IMR-90 (cell line): ENCODE measurements at regions not wholly inside any gene's neighbourhood (a gene's known extent, or its start where the extent isn't known, plus 50 kb on each side); places are given as distances from the start of the nearest gene placed in this dataset.
"Not testable (repeated sequence)": the region's sequence is repeated elsewhere in the genome, so short reads cannot be mapped to it uniquely, and the experiment has no call there.

Source experiments
- ATAC-seq: fragments of 200-7000 bp; cut with Tn5 transposase; 2 replicates; pipeline ENCODE4 v1.9.1; 2020; ENCODE audit warnings: low read depth, mild to moderate bottlenecking, moderate library complexity
- BruUV-seq: library from RNA; stranded (reverse); fragments of 400-500 nt; replicated peaks from 2 replicates; lab custom pipeline; 2021; lab: Mats Ljungman, UMichigan
- CTCF ChIA-PET: fragments of 300-600 bp; formaldehyde crosslinking; extraction: SDS; loops from one replicate; lab custom pipeline; 2021; ENCODE audit warnings: antibody characterized with exemption; lab: Yijun Ruan, JAX
- POLR2A ChIA-PET: fragments of 300-600 bp; sonication (Branson Sonifier 250); formaldehyde crosslinking; loops from one replicate; lab custom pipeline; 2022; ENCODE audit warnings: antibody characterized with exemption; ENCODE audit not compliant: unreplicated experiment; lab: Charles Lee
- DNase-seq: peaks from one replicate; pipeline ENCODE4 v3.0.0; 2013
- H2AFZ ChIP-seq: replicated peaks from 2 replicates; pipeline ENCODE3; 2013; ENCODE audit warnings: low read length, mild to moderate bottlenecking; ENCODE audit not compliant: poor library complexity
- H2AK5ac ChIP-seq: 2 replicates; pipeline ENCODE4 v1.6.1; 2013; ENCODE audit warnings: low read depth, low read length, inconsistent platforms
- H2AK9ac ChIP-seq: replicated peaks from 2 replicates; pipeline ENCODE3; 2013; ENCODE audit warnings: mild to moderate bottlenecking, low read depth, low read length, moderate library complexity; ENCODE audit not compliant: poor library complexity
- H2BK120ac ChIP-seq: 2 replicates; pipeline ENCODE4 v1.6.1; 2013; ENCODE audit warnings: low read depth, low read length, inconsistent platforms
- H2BK15ac ChIP-seq: 3 replicates; pipeline ENCODE4 v1.6.1; 2013; ENCODE audit warnings: low read depth, low read length, inconsistent platforms
- H2BK20ac ChIP-seq: 2 replicates; pipeline ENCODE4 v1.6.1; 2013; ENCODE audit warnings: low read depth, mild to moderate bottlenecking, inconsistent platforms, low read length, moderate library complexity
- H2BK5ac ChIP-seq: 2 replicates; pipeline ENCODE4 v1.6.1; 2013; ENCODE audit warnings: mild to moderate bottlenecking, low read depth, low read length, inconsistent platforms; ENCODE audit not compliant: poor library complexity, severe bottlenecking
- H3K14ac ChIP-seq: replicated peaks from 2 replicates; pipeline ENCODE4 v1.6.1; 2013; ENCODE audit warnings: low read depth, low read length, inconsistent platforms
- H3K18ac ChIP-seq: 2 replicates; pipeline ENCODE4 v1.6.1; 2013; ENCODE audit warnings: low read depth, low read length, control low read depth
- H3K23ac ChIP-seq: 2 replicates; pipeline ENCODE4 v1.6.1; 2013; ENCODE audit warnings: low read depth, low read length, inconsistent platforms
- H3K27ac ChIP-seq: 2 replicates; pipeline ENCODE4 v1.5.1; 2013; ENCODE audit warnings: mild to moderate bottlenecking, control low read depth, low read length; ENCODE audit not compliant: insufficient read depth
- H3K27me3 ChIP-seq: 2 replicates; pipeline ENCODE4 v1.6.1; 2013; ENCODE audit warnings: low read length; ENCODE audit not compliant: control insufficient read depth, insufficient read depth
- H3K36me3 ChIP-seq: 2 replicates; pipeline ENCODE4 v1.6.1; 2013; ENCODE audit warnings: low read length, mixed read lengths; ENCODE audit not compliant: control insufficient read depth, insufficient read depth
- H3K4ac ChIP-seq: 2 replicates; pipeline ENCODE4 v1.6.1; 2013; ENCODE audit warnings: low read depth, low read length, inconsistent platforms
- H3K4me1 ChIP-seq: 2 replicates; pipeline ENCODE4 v1.6.1; 2013; ENCODE audit warnings: low read length, mixed read lengths; ENCODE audit not compliant: control insufficient read depth, insufficient read depth
- H3K4me2 ChIP-seq: 2 replicates; pipeline ENCODE4 v1.6.1; 2013; ENCODE audit warnings: low read depth, mild to moderate bottlenecking, control low read depth, low read length, moderate library complexity
- H3K4me3 ChIP-seq: 2 replicates; pipeline ENCODE4 v1.5.1; 2013; ENCODE audit warnings: low read depth, mild to moderate bottlenecking, control low read depth, low read length, moderate library complexity; ENCODE audit not compliant: insufficient read depth
- H3K56ac ChIP-seq: 2 replicates; pipeline ENCODE4 v1.6.1; 2013; ENCODE audit warnings: low read length, inconsistent platforms; ENCODE audit not compliant: insufficient read depth; ENCODE audit errors: extremely low read depth
- H3K79me1 ChIP-seq, 2 experiments: 2 replicates each; pipeline ENCODE4 v1.6.1; 2013; ENCODE audit warnings: low read length in 2 of 2, inconsistent platforms in 1 of 2, low read depth in 1 of 2
- H3K9ac ChIP-seq: 2 replicates; pipeline ENCODE4 v1.6.1; 2013; ENCODE audit warnings: low read depth, low read length, control low read depth
- H3K9me1 ChIP-seq: 2 replicates; pipeline ENCODE4 v1.6.1; 2013; ENCODE audit warnings: low read length, inconsistent platforms; ENCODE audit not compliant: insufficient read depth
- H3K9me3 ChIP-seq: 2 replicates; pipeline ENCODE4 v1.6.1; 2013; ENCODE audit warnings: low read length; ENCODE audit not compliant: control insufficient read depth, insufficient read depth
- H4K20me1 ChIP-seq: 2 replicates; pipeline ENCODE4 v1.6.1; 2013; ENCODE audit warnings: low read length, inconsistent platforms; ENCODE audit not compliant: insufficient read depth
- H4K5ac ChIP-seq: 2 replicates; pipeline ENCODE4 v1.6.1; 2013; ENCODE audit warnings: mild to moderate bottlenecking, low read depth, low read length, control low read depth
- H4K8ac ChIP-seq, 2 experiments: 2 replicates each; pipeline ENCODE4 v1.6.1; 2013; ENCODE audit warnings: low read depth in 2 of 2, low read length in 2 of 2, control low read depth in 1 of 2, inconsistent platforms in 1 of 2
- H4K91ac ChIP-seq: 2 replicates; pipeline ENCODE4 v1.6.1; 2013; ENCODE audit warnings: low read depth, low read length, inconsistent platforms; ENCODE audit not compliant: insufficient read depth
- CHD1 ChIP-seq: IDR thresholded peaks from 2 replicates; pipeline ENCODE4 v1.6.1; 2012; ENCODE audit warnings: low read depth, low read length, improper control_type of control experiment
- NFE2L2 ChIP-seq: fragments of 150-350 bp; IDR thresholded peaks from 2 replicates; pipeline ENCODE4 v1.6.1; 2016; ENCODE audit warnings: low read depth, mild to moderate bottlenecking, low read length
- POLR2A ChIP-seq: IDR thresholded peaks from 2 replicates; pipeline ENCODE4 v1.6.1; 2012; ENCODE audit warnings: mild to moderate bottlenecking, low read depth, low read length
- RFX5 ChIP-seq: IDR thresholded peaks from 2 replicates; pipeline ENCODE4 v1.8.0; 2012; ENCODE audit warnings: low read depth, mild to moderate bottlenecking, low read length, moderate library complexity
- WGBS, 2 experiments: methylation state at CpG; one replicate each; pipeline versions ENCODE4 v1.1.5 to v1.1.7; 2013; ENCODE audit warnings: missing lambda C conversion rate in 2 of 2; ENCODE audit not compliant: insufficient read length in 1 of 2; ENCODE audit errors: extremely low coverage in 2 of 2; 5-methylcytosine and 5-hydroxymethylcytosine counted together
- dilution Hi-C: fragments of 300-500 bp; cut with HindIII; formaldehyde crosslinking; loops from one replicate; pipeline ENCODE4 v1.14.3; 2018; ENCODE audit warnings: low sequenced_read_pairs; ENCODE audit not compliant: unreplicated experiment
- in situ Hi-C: fragments of 300-500 bp; cut with MboI; formaldehyde crosslinking; loops from 3 replicates; pipeline ENCODE4 v1.14.3; 2019; ENCODE audit warnings: low sequenced_read_pairs, inconsistent platforms, mixed read lengths
- intact Hi-C: fragments of 100-400 bp; cut with micrococcal nuclease; formaldehyde crosslinking; loops from 2 replicates; pipeline ENCODE4 v1.10.0; 2022
- TF ChIP-seq, protein P1 (sequence below): conservative IDR thresholded peaks from 2 replicates; pipeline ENCODE4 v1.5.1; 2012; ENCODE audit warnings: mild to moderate bottlenecking, low read depth, low read length, improper control_type of control experiment

DNA sequence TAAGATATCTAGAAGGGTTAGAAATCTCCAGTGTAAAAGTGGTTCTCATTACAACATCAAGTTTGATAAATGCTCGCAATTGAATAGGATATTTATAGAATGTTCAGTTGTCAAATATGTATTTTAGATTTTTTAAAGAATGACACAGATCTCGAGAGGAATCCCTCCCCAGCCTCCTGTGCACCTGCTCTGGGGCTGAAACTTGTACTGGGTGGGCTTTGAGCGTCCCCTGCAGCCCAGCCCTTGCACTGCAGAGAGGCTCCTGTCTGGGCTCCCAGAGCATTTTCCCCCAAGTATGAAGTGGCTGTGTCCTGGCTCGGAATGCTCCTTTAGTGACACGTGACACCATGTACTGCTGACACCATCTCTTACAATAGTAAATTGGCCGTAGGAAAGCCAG, 499.6 kb downstream of the TMEM121 start:
- H2BK20ac ChIP-seq, result no peak overlapping the region
- no peak overlapping the region for H3K18ac ChIP-seq
- DNase-seq (no peak), ATAC-seq (no peak)
- no peaks in the 10 kb centered on the region for H3K27me3 ChIP-seq
- H3K56ac ChIP-seq, result no peak overlapping the region
- intact Hi-C loops, result no loop called here
- H3K4me2 ChIP-seq, result no peak overlapping the region
- no peak overlapping the region for H3K23ac ChIP-seq
- no peak overlapping the region for H2AK9ac ChIP-seq
- H4K5ac ChIP-seq, result no peak overlapping the region
- in situ Hi-C loops, result no loop called here
- no peak overlapping the region for H3K9ac ChIP-seq
- H2BK5ac ChIP-seq, result no peak overlapping the region
- no peak overlapping the region for H3K27ac ChIP-seq
- ChIA-PET CTCF (no interaction called here), POLR2A (no interaction called here)
- H4K91ac ChIP-seq, result no peak overlapping the region
- H4K8ac ChIP-seq, result no peak overlapping the region
- BruUV-seq, result no TSS peak
- H3K9me1 ChIP-seq, result no peaks in the 10 kb centered on the region
- H3K4me3 ChIP-seq, result no peak overlapping the region
- H3K36me3 ChIP-seq, result no peaks in the 10 kb centered on the region
- no CpG with 5 or more reads among the region's 6 CpGs for WGBS, 2 experiments
- peaks cover 12% of the 10 kb centered on the region for H3K9me3 ChIP-seq
- H2BK15ac ChIP-seq, result no peak overlapping the region
- H3K79me1 ChIP-seq, result no peaks in the 10 kb centered on the region
- dilution Hi-C loops, result no loop called here
- no peak overlapping the region for H3K4ac ChIP-seq
- no peak overlapping the region for H2BK120ac ChIP-seq
- no peaks in the 10 kb centered on the region for H3K4me1 ChIP-seq
- no peak overlapping the region for H2AFZ ChIP-seq
- H2AK5ac ChIP-seq, result no peak overlapping the region
- no peaks in the 10 kb centered on the region for H4K20me1 ChIP-seq
- TF ChIP-seq, protein P1, sequence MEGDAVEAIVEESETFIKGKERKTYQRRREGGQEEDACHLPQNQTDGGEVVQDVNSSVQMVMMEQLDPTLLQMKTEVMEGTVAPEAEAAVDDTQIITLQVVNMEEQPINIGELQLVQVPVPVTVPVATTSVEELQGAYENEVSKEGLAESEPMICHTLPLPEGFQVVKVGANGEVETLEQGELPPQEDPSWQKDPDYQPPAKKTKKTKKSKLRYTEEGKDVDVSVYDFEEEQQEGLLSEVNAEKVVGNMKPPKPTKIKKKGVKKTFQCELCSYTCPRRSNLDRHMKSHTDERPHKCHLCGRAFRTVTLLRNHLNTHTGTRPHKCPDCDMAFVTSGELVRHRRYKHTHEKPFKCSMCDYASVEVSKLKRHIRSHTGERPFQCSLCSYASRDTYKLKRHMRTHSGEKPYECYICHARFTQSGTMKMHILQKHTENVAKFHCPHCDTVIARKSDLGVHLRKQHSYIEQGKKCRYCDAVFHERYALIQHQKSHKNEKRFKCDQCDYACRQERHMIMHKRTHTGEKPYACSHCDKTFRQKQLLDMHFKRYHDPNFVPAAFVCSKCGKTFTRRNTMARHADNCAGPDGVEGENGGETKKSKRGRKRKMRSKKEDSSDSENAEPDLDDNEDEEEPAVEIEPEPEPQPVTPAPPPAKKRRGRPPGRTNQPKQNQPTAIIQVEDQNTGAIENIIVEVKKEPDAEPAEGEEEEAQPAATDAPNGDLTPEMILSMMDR, result no peak
- no peak for TF ChIP-seq NFE2L2
- TF ChIP-seq POLR2A, result no peak
- no peak for TF ChIP-seq CHD1
- no peak for TF ChIP-seq RFX5
- no peak overlapping the region for H3K14ac ChIP-seq

DNA sequence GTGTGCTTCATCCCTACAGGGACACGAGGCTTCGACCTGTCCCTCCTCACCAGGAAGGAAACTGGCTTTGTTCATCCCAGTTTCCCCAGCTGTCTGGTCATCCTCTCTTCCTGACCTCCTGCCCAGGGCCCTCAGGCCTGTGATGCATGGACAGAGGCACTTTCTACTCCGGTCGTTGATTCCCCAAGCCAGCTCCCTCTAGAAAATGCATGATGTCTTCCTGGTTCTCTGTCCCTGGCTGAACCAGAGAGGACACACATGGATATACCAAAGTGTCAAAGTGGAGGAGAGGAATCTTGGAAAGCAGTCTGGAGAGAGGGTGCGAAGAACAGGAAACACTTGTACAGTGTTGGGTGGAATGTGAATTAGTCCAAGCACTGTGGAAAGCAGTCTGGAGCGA, 501.4 kb downstream of the TMEM121 start:
- dilution Hi-C loops, H3K79me1 ChIP-seq, H2AFZ ChIP-seq, H4K8ac ChIP-seq, H3K27me3 ChIP-seq, intact Hi-C loops, H2AK5ac ChIP-seq, H3K23ac ChIP-seq, H3K4me1 ChIP-seq, H3K9me1 ChIP-seq, CTCF ChIA-PET, POLR2A ChIA-PET, H3K14ac ChIP-seq, H3K36me3 ChIP-seq, H3K4me2 ChIP-seq, H3K4ac ChIP-seq, H2BK15ac ChIP-seq, DNase-seq, H3K18ac ChIP-seq, BruUV-seq, H4K20me1 ChIP-seq, H4K91ac ChIP-seq, H4K5ac ChIP-seq, H2BK5ac ChIP-seq, H2BK120ac ChIP-seq, H3K4me3 ChIP-seq, H3K9ac ChIP-seq, in situ Hi-C loops, ATAC-seq, H3K27ac ChIP-seq, H3K56ac ChIP-seq, H2AK9ac ChIP-seq, H2BK20ac ChIP-seq: not testable (repeated sequence)
- peaks cover 14% of the 10 kb centered on the region for H3K9me3 ChIP-seq
- no CpG with 5 or more reads among the region's 6 CpGs for WGBS, 2 experiments
